ENCODE measurements at regions not wholly inside any gene's neighbourhood (a gene's known extent, or its start where the extent isn't known, plus 50 kb on each side); places are given as distances from the start of the nearest gene placed in this dataset.

- no peaks in the 10 kb centered on the region for H3K4me1 ChIP-seq (ENCODE audit: control insufficient read depth, insufficient read depth, low read length)
- no peak overlapping the region for H3K9ac ChIP-seq (ENCODE audit: control insufficient read depth, insufficient read depth, low read length)
- no TSS peak for BruUV-seq (replicated peaks)
- CTCF ChIA-PET: interaction anchor here (0.7 kb wide), 1 partner anchor 20 kb away, joined by 3 read pairs; no protein-coding TSS in a partner anchor
- no peak overlapping the region for H2AFZ ChIP-seq (ENCODE audit: control insufficient read depth, low read depth, low read length)
- H3K79me2 ChIP-seq (ENCODE audit: control insufficient read depth, insufficient read depth, low read length): no peaks in the 10 kb centered on the region
- H3K36me3 ChIP-seq (ENCODE audit: control insufficient read depth in 2 of 2, insufficient read depth in 2 of 2, low read length in 1 of 2): no peaks in the 10 kb centered on the region
- RAD21 ChIA-PET (ENCODE audit: unreplicated experiment): no interaction called here
- intact Hi-C loops (cut with micrococcal nuclease; ENCODE audit: unreplicated experiment) (no loop called here), in situ Hi-C loops (cut with MboI) (no loop called here)
- H3K9me3 ChIP-seq (replicated peaks; ENCODE audit: control insufficient read depth, insufficient read depth, low read length): no peaks in the 10 kb centered on the region
- FAIRE-seq (no peak), DNase-seq (ENCODE audit: low read depth, low spot score) (no peak), ATAC-seq (no peak)
- SMC1A ChIA-PET (ENCODE audit: uncharacterized antibody, unreplicated experiment): no interaction called here
- H3K27me3 ChIP-seq (replicated peaks in 1 of 2; ENCODE audit: control insufficient read depth in 2 of 2, insufficient read depth in 2 of 2, low read length in 1 of 2): no peaks in the 10 kb centered on the region; a peak in 2 of 4 replicates
- H3K4me2 ChIP-seq (ENCODE audit: control insufficient read depth, insufficient read depth): no peak overlapping the region
- 29% methylated on average over 13 of the region's 13 CpGs for WGBS (ENCODE audit: insufficient coverage, insufficient replicate concordance, low lambda C conversion rate, missing lambda C conversion rate)
- no peak overlapping the region for H3K4me3 ChIP-seq
- POLR2A ChIA-PET: no interaction called here
- H4K20me1 ChIP-seq (ENCODE audit: control insufficient read depth, insufficient read depth): no peaks in the 10 kb centered on the region
- no peak overlapping the region for H3K27ac ChIP-seq (ENCODE audit: control insufficient read depth, insufficient read depth)
- TF ChIP-seq ATF3 (IDR thresholded peaks at IDR 0.05; ENCODE audit: borderline replicate concordance, extremely low read depth, low read depth, low read length): no peak
- no peak for TF ChIP-seq NR2F1 (conservative IDR thresholded peaks at IDR 0.05)
- TF ChIP-seq FOXK2 (IDR thresholded peaks at IDR 0.05): no peak
- TF ChIP-seq IRF4 (IDR thresholded peaks at IDR 0.05; ENCODE audit: low read depth, low read length): no peak
- no peak for TF ChIP-seq ZNF274 (IDR thresholded peaks at IDR 0.05; ENCODE audit: insufficient read depth, insufficient read length)
- TF ChIP-seq PML (IDR thresholded peaks at IDR 0.05; ENCODE audit: low read length): no peak
- TF ChIP-seq MEF2A (IDR thresholded peaks at IDR 0.05; ENCODE audit: insufficient read depth, low read depth, low read length): no peak
- no peak for TF ChIP-seq TARDBP (IDR thresholded peaks at IDR 0.05; ENCODE audit: borderline replicate concordance)
- TF ChIP-seq CHD1 (IDR thresholded peaks at IDR 0.05; ENCODE audit: low read depth, low read length): no peak
- TF ChIP-seq BCL11A (IDR thresholded peaks at IDR 0.05; ENCODE audit: low read depth, low read length): no peak
- no peak for TF ChIP-seq HSF1 (IDR thresholded peaks at IDR 0.05; ENCODE audit: low read depth, low read length)
- no peak for TF ChIP-seq CUX1 (IDR thresholded peaks at IDR 0.05; ENCODE audit: insufficient replicate concordance, low read depth, low read length)
- TF ChIP-seq TCF12 (IDR thresholded peaks at IDR 0.05; ENCODE audit: low read depth, low read length): no peak
- TF ChIP-seq NKRF (conservative IDR thresholded peaks at IDR 0.05): no peak
Measured at GRCh38 chr2:120840795-120841487, 105.3 kb downstream of the GLI2 start.
